ENCODE measurements at regions not wholly inside any gene's neighbourhood (a gene's known extent, or its start where the extent isn't known, plus 50 kb on each side); places are given as distances from the start of the nearest gene placed in this dataset.

- H3K27ac ChIP-seq (ENCODE audit: low read length): no peak overlapping the region
- no TSS peak for BruUV-seq (replicated peaks)
- intact Hi-C loops (cut with micrococcal nuclease; ENCODE audit: unreplicated experiment): no loop called here
These were observed 70.8 kb downstream of the DCAF8L1 start for GRCh38 chrX:27910412-27910811.

DNA sequence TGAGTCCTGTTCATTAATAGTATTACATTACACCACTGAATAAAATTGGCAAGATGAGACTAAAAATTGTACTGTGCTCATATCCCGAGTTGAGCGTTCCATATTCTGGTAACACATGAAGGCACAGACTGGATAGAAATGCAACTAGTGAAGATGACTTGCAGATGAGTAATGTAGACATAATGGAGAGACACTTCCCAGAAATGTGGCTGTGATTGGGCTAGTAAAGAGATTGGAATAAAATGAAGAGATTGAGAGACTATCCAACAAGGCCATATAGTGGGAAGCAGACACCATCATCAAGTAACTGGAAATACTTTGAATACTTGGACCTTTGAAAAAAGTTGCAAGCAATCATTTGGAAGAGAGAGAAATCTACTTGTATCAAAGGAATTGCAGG lies 77.3 kb downstream of the DCAF8L1 start:
- no peaks in the 10 kb centered on the region for H3K36me3 ChIP-seq (ENCODE audit: control insufficient read depth, insufficient read depth, low read length)
- BruUV-seq (replicated peaks): no TSS peak
- CTCF ChIA-PET: no interaction called here

More at GRCh38 chrX:27910412-27910811, 70.8 kb downstream of the DCAF8L1 start:
- Histone ChIP-seq H3K4me3 (ENCODE audit: low read depth in 2 of 2, low read length in 2 of 2) (no peak overlapping the region), H3K4me1 (ENCODE audit: control insufficient read depth, insufficient read depth, low read length) (no peaks in the 10 kb centered on the region), H3K9me3 (ENCODE audit: control insufficient read depth, insufficient read depth, low read depth, low read length) (no peaks in the 10 kb centered on the region), H3K27me3 (ENCODE audit: control insufficient read depth, insufficient read depth, low read length) (no peaks in the 10 kb centered on the region), H3K36me3 (ENCODE audit: control insufficient read depth, insufficient read depth, low read length) (no peaks in the 10 kb centered on the region)
- CTCF ChIA-PET: no interaction called here
- TF ChIP-seq, protein P1, sequence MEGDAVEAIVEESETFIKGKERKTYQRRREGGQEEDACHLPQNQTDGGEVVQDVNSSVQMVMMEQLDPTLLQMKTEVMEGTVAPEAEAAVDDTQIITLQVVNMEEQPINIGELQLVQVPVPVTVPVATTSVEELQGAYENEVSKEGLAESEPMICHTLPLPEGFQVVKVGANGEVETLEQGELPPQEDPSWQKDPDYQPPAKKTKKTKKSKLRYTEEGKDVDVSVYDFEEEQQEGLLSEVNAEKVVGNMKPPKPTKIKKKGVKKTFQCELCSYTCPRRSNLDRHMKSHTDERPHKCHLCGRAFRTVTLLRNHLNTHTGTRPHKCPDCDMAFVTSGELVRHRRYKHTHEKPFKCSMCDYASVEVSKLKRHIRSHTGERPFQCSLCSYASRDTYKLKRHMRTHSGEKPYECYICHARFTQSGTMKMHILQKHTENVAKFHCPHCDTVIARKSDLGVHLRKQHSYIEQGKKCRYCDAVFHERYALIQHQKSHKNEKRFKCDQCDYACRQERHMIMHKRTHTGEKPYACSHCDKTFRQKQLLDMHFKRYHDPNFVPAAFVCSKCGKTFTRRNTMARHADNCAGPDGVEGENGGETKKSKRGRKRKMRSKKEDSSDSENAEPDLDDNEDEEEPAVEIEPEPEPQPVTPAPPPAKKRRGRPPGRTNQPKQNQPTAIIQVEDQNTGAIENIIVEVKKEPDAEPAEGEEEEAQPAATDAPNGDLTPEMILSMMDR (IDR thresholded peaks at IDR 0.05): no peak
- TF ChIP-seq, protein P2, sequence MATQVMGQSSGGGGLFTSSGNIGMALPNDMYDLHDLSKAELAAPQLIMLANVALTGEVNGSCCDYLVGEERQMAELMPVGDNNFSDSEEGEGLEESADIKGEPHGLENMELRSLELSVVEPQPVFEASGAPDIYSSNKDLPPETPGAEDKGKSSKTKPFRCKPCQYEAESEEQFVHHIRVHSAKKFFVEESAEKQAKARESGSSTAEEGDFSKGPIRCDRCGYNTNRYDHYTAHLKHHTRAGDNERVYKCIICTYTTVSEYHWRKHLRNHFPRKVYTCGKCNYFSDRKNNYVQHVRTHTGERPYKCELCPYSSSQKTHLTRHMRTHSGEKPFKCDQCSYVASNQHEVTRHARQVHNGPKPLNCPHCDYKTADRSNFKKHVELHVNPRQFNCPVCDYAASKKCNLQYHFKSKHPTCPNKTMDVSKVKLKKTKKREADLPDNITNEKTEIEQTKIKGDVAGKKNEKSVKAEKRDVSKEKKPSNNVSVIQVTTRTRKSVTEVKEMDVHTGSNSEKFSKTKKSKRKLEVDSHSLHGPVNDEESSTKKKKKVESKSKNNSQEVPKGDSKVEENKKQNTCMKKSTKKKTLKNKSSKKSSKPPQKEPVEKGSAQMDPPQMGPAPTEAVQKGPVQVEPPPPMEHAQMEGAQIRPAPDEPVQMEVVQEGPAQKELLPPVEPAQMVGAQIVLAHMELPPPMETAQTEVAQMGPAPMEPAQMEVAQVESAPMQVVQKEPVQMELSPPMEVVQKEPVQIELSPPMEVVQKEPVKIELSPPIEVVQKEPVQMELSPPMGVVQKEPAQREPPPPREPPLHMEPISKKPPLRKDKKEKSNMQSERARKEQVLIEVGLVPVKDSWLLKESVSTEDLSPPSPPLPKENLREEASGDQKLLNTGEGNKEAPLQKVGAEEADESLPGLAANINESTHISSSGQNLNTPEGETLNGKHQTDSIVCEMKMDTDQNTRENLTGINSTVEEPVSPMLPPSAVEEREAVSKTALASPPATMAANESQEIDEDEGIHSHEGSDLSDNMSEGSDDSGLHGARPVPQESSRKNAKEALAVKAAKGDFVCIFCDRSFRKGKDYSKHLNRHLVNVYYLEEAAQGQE (IDR thresholded peaks at IDR 0.05; ENCODE audit: insufficient read depth in 1 of 2, low read depth in 2 of 2, low read length in 1 of 2): no peak
- no peak for TF ChIP-seq TCF7L2 (IDR thresholded peaks at IDR 0.05; ENCODE audit: low read depth, low read length)
- no peak for TF ChIP-seq POLR2AphosphoS5 (IDR thresholded peaks at IDR 0.05; ENCODE audit: low read depth, low read length)
- no peak for TF ChIP-seq SIN3A (IDR thresholded peaks at IDR 0.05; ENCODE audit: borderline replicate concordance, insufficient read depth, low read depth, low read length)
- no peak for DNase-seq (ENCODE audit: low read depth, low spot score)
- in situ Hi-C loops (cut with HindIII; ENCODE audit: low pct_unique_long_range_greater_than_20kb, low sequenced_read_pairs): no loop called here
- POLR2A ChIA-PET: no interaction called here
- no peak for ATAC-seq

More for the DNA sequence above, 77.3 kb downstream of the DCAF8L1 start:
- Histone ChIP-seq H3K27ac (ENCODE audit: low read length) (no peak overlapping the region), H3K27me3 (ENCODE audit: control insufficient read depth, insufficient read depth, low read length) (no peaks in the 10 kb centered on the region), H3K4me1 (ENCODE audit: control insufficient read depth, insufficient read depth, low read length) (no peaks in the 10 kb centered on the region), H3K4me3 (ENCODE audit: low read depth in 2 of 2, low read length in 2 of 2) (no peak overlapping the region), H3K9me3 (ENCODE audit: control insufficient read depth, insufficient read depth, low read depth, low read length) (no peaks in the 10 kb centered on the region)
- ATAC-seq (no peak), DNase-seq (ENCODE audit: low read depth, low spot score) (no peak)
- TF ChIP-seq, protein P1 (IDR thresholded peaks at IDR 0.05): no peak
- TF ChIP-seq POLR2AphosphoS5 (IDR thresholded peaks at IDR 0.05; ENCODE audit: low read depth, low read length): no peak
- TF ChIP-seq TCF7L2 (IDR thresholded peaks at IDR 0.05; ENCODE audit: low read depth, low read length): no peak
- TF ChIP-seq, protein P2 (IDR thresholded peaks at IDR 0.05; ENCODE audit: insufficient read depth in 1 of 2, low read depth in 2 of 2, low read length in 1 of 2): no peak
- no peak for TF ChIP-seq SIN3A (IDR thresholded peaks at IDR 0.05; ENCODE audit: borderline replicate concordance, insufficient read depth, low read depth, low read length)
- in situ Hi-C loops (cut with HindIII; ENCODE audit: low pct_unique_long_range_greater_than_20kb, low sequenced_read_pairs): no loop called here
- intact Hi-C loops (cut with micrococcal nuclease; ENCODE audit: unreplicated experiment): no loop called here
- POLR2A ChIA-PET: no interaction called here

Data from Panc1 (cell line).